H1 (cell line): ENCODE measurements at regions not wholly inside any gene's neighbourhood (a gene's known extent, or its start where the extent isn't known, plus 50 kb on each side); places are given as distances from the start of the nearest gene placed in this dataset.

Experiments
- CTCF ChIA-PET: fragments of 300-600 bp; sonication (Branson Sonifier 250); formaldehyde crosslinking; loops from one replicate; lab custom pipeline; 2021; ENCODE audit not compliant: partially characterized antibody; lab: Charles Lee
- POLR2A ChIA-PET: fragments of 300-600 bp; sonication (Branson Sonifier 250); formaldehyde crosslinking; loops from one replicate; lab custom pipeline; 2021; ENCODE audit warnings: inconsistent platforms; ENCODE audit not compliant: partially characterized antibody; lab: Charles Lee
- DNase-seq, 2 experiments: peaks; one replicate each; pipeline versions ENCODE4 v3.0.0 to v3.0.0-alpha.2; 2010 to 2022; ENCODE audit warnings: low spot score in 2 of 2, low read depth in 1 of 2, mixed read lengths in 1 of 2
- FAIRE-seq: peaks from 2 replicates; lab custom pipeline; 2011; peaks lifted over from hg19 to GRCh38; lab: Jason Lieb, UNC
- H2AFZ ChIP-seq: 2 replicates; pipeline ENCODE4 v1.8.1; 2012; ENCODE audit warnings: low read length, inconsistent platforms
- H2AK5ac ChIP-seq: 2 replicates; pipeline ENCODE4 v1.6.1; 2013; ENCODE audit warnings: low read depth, low read length
- H2BK120ac ChIP-seq: replicated peaks from 2 replicates; pipeline ENCODE3; 2013; ENCODE audit warnings: low read depth, low read length, inconsistent platforms
- H2BK12ac ChIP-seq: 2 replicates; pipeline ENCODE4 v1.6.1; 2013; ENCODE audit warnings: low read depth, low read length
- H2BK15ac ChIP-seq: 2 replicates; pipeline ENCODE4 v1.6.1; 2013; ENCODE audit warnings: low read length
- H2BK20ac ChIP-seq: 2 replicates; pipeline ENCODE4 v1.6.1; 2013; ENCODE audit warnings: low read length
- H2BK5ac ChIP-seq: 2 replicates; pipeline ENCODE4 v1.6.1; 2013; ENCODE audit warnings: low read depth, low read length
- H3K14ac ChIP-seq: 2 replicates; pipeline ENCODE4 v1.6.1; 2013; ENCODE audit warnings: inconsistent platforms; ENCODE audit not compliant: insufficient read length
- H3K18ac ChIP-seq: 2 replicates; pipeline ENCODE4 v1.6.1; 2013; ENCODE audit warnings: low read length; ENCODE audit errors: extremely low read depth
- H3K23ac ChIP-seq: 2 replicates; pipeline ENCODE4 v1.6.1; 2013; ENCODE audit warnings: inconsistent platforms; ENCODE audit not compliant: insufficient read length
- H3K23me2 ChIP-seq: 2 replicates; pipeline ENCODE4 v1.6.1; 2013; ENCODE audit warnings: low read depth, low read length
- H3K27ac ChIP-seq: 2 replicates; pipeline ENCODE4 v1.6.1; 2011; ENCODE audit warnings: low read depth, low read length, inconsistent platforms
- H3K27me3 ChIP-seq, 4 experiments: replicated peaks in 1 of 4; 1 replicate in 1 of 4; 2 replicates in 3 of 4; pipeline versions ENCODE4 v1.6.1 to v1.8.1; 2011 to 2013; ENCODE audit warnings: low read length in 3 of 4, mild to moderate bottlenecking in 3 of 4, inconsistent platforms in 2 of 4, mixed read lengths in 2 of 4, moderate library complexity in 1 of 4; ENCODE audit not compliant: control insufficient read depth in 3 of 4, insufficient read depth in 3 of 4; ENCODE audit errors: extremely low read depth in 1 of 4
- H3K36me3 ChIP-seq, 4 experiments: 2 replicates each; pipeline versions ENCODE4 v1.6.1 to v1.8.1; 2011 to 2013; ENCODE audit warnings: mild to moderate bottlenecking in 4 of 4, low read length in 3 of 4, moderate library complexity in 2 of 4, control low read depth in 1 of 4, inconsistent platforms in 1 of 4; ENCODE audit not compliant: insufficient read depth in 4 of 4, control insufficient read depth in 2 of 4
- H3K4ac ChIP-seq: replicated peaks from 2 replicates; pipeline ENCODE3; 2013; ENCODE audit warnings: low read length, low read depth, mixed read lengths, inconsistent platforms; ENCODE audit not compliant: insufficient read length
- H3K4me1 ChIP-seq, 4 experiments: replicated peaks in 1 of 4; 1 replicate in 1 of 4; 2 replicates in 3 of 4; pipeline versions ENCODE4 v1.6.1 to v1.8.1; 2011 to 2013; ENCODE audit warnings: low read length in 3 of 4, inconsistent platforms in 2 of 4, mixed read lengths in 1 of 4; ENCODE audit not compliant: insufficient read depth in 4 of 4, control insufficient read depth in 3 of 4
- H3K4me2 ChIP-seq, 2 experiments: 2 replicates each; pipeline versions ENCODE4 v1.6.1 to v1.8.1; 2011 to 2013; ENCODE audit warnings: low read depth in 2 of 2, low read length in 2 of 2, control low read depth in 1 of 2, inconsistent platforms in 1 of 2, mild to moderate bottlenecking in 1 of 2; ENCODE audit not compliant: insufficient read depth in 1 of 2
- H3K4me3 ChIP-seq, 4 experiments: fragments of 200-600, 300-600 bp in 1 of 4; sonication (generic), shearing (Covaris generic), sonication (Bioruptor Twin) in 1 of 4; 2 replicates each; pipeline versions ENCODE4 v1.5.1 to v1.8.1; 2011 to 2016; ENCODE audit warnings: low read length in 4 of 4, low read depth in 3 of 4, control low read depth in 2 of 4, inconsistent platforms in 2 of 4, mild to moderate bottlenecking in 2 of 4, mixed read lengths in 1 of 4, moderate library complexity in 1 of 4; ENCODE audit not compliant: insufficient read depth in 2 of 4; ENCODE audit errors: extremely low read depth in 1 of 4
- H3K56ac ChIP-seq: replicated peaks from 2 replicates; pipeline ENCODE3; 2013; ENCODE audit warnings: low read depth, mild to moderate bottlenecking, mixed read lengths, low read length, inconsistent platforms; ENCODE audit not compliant: insufficient read length
- H3K79me1 ChIP-seq: 2 replicates; pipeline ENCODE4 v1.6.1; 2013; ENCODE audit warnings: low read depth, low read length, control low read depth
- H3K79me2 ChIP-seq, 2 experiments: 2 replicates each; pipeline versions ENCODE4 v1.6.1 to v1.8.1; 2012 to 2013; ENCODE audit warnings: low read length in 2 of 2, mild to moderate bottlenecking in 2 of 2, inconsistent platforms in 1 of 2; ENCODE audit not compliant: insufficient read depth in 2 of 2, control insufficient read depth in 1 of 2
- H3K9ac ChIP-seq, 4 experiments: replicated peaks in 1 of 4; 1 replicate in 1 of 4; 2 replicates in 3 of 4; pipeline versions ENCODE4 v1.6.1 to v1.8.1; 2011 to 2013; ENCODE audit warnings: low read depth in 3 of 4, low read length in 3 of 4, control low read depth in 2 of 4, mild to moderate bottlenecking in 2 of 4, moderate library complexity in 2 of 4, inconsistent platforms in 1 of 4; ENCODE audit errors: extremely low read depth in 1 of 4
- H3K9me3 ChIP-seq, 2 experiments: 2 replicates each; pipeline versions ENCODE4 v1.6.1 to v1.8.1; 2012 to 2013; ENCODE audit warnings: mild to moderate bottlenecking in 2 of 2, moderate library complexity in 2 of 2, control low read depth in 1 of 2, inconsistent platforms in 1 of 2, low read depth in 1 of 2, low read length in 1 of 2, mixed read lengths in 1 of 2; ENCODE audit not compliant: insufficient read depth in 2 of 2
- H4K20me1 ChIP-seq, 2 experiments: replicated peaks in 1 of 2; 2 replicates each; pipeline versions ENCODE3 to v1.8.1; 2011 to 2013; ENCODE audit warnings: inconsistent platforms in 2 of 2, low read length in 2 of 2, mild to moderate bottlenecking in 1 of 2; ENCODE audit not compliant: insufficient read depth in 2 of 2, control insufficient read depth in 1 of 2
- H4K5ac ChIP-seq: 2 replicates; pipeline ENCODE4 v1.6.1; 2013; ENCODE audit warnings: low read length, low read depth, mixed read lengths, inconsistent platforms; ENCODE audit not compliant: insufficient read length
- H4K8ac ChIP-seq: 2 replicates; pipeline ENCODE4 v1.8.0; 2013; ENCODE audit warnings: mild to moderate bottlenecking, moderate library complexity, low read length, inconsistent platforms; ENCODE audit not compliant: insufficient read depth; ENCODE audit errors: extremely low read depth
- H4K91ac ChIP-seq: replicated peaks from 2 replicates; pipeline ENCODE3; 2013; ENCODE audit warnings: low read length, mixed read lengths, inconsistent platforms; ENCODE audit not compliant: insufficient read length
- ASH2L ChIP-seq: fragments of 200-600, 300-600 bp; sonication (generic); IDR thresholded peaks from one replicate; pipeline ENCODE4 v1.7.1; 2017; ENCODE audit warnings: low read length
- BACH1 ChIP-seq: IDR thresholded peaks from 2 replicates; pipeline ENCODE4 v1.6.1; 2012; ENCODE audit warnings: low read length, improper control_type of control experiment
- EP300 ChIP-seq, 2 experiments: IDR thresholded peaks; 1 replicate in 1 of 2; 2 replicates in 1 of 2; pipeline ENCODE4 v1.6.1; 2011 to 2012; ENCODE audit warnings: low read depth in 2 of 2, low read length in 2 of 2, mild to moderate bottlenecking in 2 of 2, borderline replicate concordance in 1 of 2, inconsistent platforms in 1 of 2, moderate library complexity in 1 of 2
- NRF1 ChIP-seq: IDR thresholded peaks from 2 replicates; pipeline ENCODE4 v1.6.1; 2011; ENCODE audit warnings: mild to moderate bottlenecking, low read depth, low read length, improper control_type of control experiment
- RXRA ChIP-seq: IDR thresholded peaks from 2 replicates; pipeline ENCODE4 v1.6.1; 2011; ENCODE audit warnings: low read depth, mild to moderate bottlenecking, low read length, moderate library complexity; ENCODE audit not compliant: insufficient read depth
- SUZ12 ChIP-seq: fragments of 200-600 bp; sonication (generic); IDR thresholded peaks from 2 replicates; pipeline ENCODE4 v1.6.1; 2012; ENCODE audit warnings: mild to moderate bottlenecking, inconsistent platforms, low read length, moderate library complexity, mixed read lengths
- whole genome bisulfite sequencing, 2 experiments: shearing (Covaris generic) in 1 of 2; methylation state at CpG; one replicate each; pipeline versions ENCODE4 v1.1.6 to v1.1.7; 2013 to 2015; ENCODE audit warnings: low lambda C conversion rate in 2 of 2, mixed read lengths in 2 of 2, inconsistent platforms in 1 of 2, low coverage in 1 of 2, missing lambda C conversion rate in 1 of 2; ENCODE audit not compliant: insufficient replicate concordance in 2 of 2, insufficient coverage in 1 of 2, insufficient read length in 1 of 2; ENCODE audit errors: extremely low coverage in 1 of 2, missing lambda C conversion rate in 1 of 2; 5-methylcytosine and 5-hydroxymethylcytosine counted together
- TF ChIP-seq, protein P1 (sequence below): IDR thresholded peaks from 2 replicates; pipeline ENCODE4 v1.6.1; 2011; ENCODE audit warnings: low read depth, mild to moderate bottlenecking, low read length; ENCODE audit not compliant: insufficient read depth

DNA sequence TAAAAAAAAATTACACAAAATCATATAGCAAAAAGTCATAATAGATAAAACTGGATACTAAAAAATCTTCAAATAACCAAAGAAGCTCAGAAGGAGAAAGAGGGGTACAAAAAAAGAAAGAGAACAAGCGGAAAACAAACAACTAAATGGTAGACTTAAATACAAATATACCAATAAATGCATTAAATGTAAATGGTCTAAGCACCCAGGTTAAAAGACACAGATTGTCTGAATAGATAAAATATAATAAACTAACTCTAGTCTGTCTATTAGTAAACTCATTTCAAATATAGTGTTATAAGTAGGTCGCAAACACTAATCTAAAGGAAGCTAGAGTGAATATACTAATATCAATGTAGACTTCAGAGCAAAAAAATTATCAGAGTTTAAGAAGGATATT is 357.4 kb downstream of the METTL4 start:
- FAIRE-seq: no peak
- no peak for DNase-seq
- H2BK20ac ChIP-seq: no peak overlapping the region
- no peaks in the 10 kb centered on the region for H3K36me3 ChIP-seq
- H4K91ac ChIP-seq: no peak overlapping the region
- ChIA-PET POLR2A (no interaction called here), CTCF (no interaction called here)
- H3K23me2 ChIP-seq: no peaks in the 10 kb centered on the region
- no peak overlapping the region for H3K23ac ChIP-seq
- WGBS, 2 experiments: 88% methylated on average over 2 of the region's 2 CpGs; no CpG with 5 or more reads in 1 of the 2 experiments
- no peak overlapping the region for H4K5ac ChIP-seq
- H3K79me1 ChIP-seq: no peaks in the 10 kb centered on the region
- H2AK5ac ChIP-seq: no peak overlapping the region
- H2BK12ac ChIP-seq: no peak overlapping the region
- no peaks in the 10 kb centered on the region for H3K4me1 ChIP-seq
- no peak overlapping the region for H3K9ac ChIP-seq
- H3K27me3 ChIP-seq: no peaks in the 10 kb centered on the region
- no peaks in the 10 kb centered on the region for H3K79me2 ChIP-seq
- H3K56ac ChIP-seq: no peak overlapping the region
- H3K4ac ChIP-seq: no peak overlapping the region
- H3K4me2 ChIP-seq: no peak overlapping the region
- H2BK120ac ChIP-seq: no peak overlapping the region
- no peak overlapping the region for H2BK5ac ChIP-seq
- no peak overlapping the region for H2BK15ac ChIP-seq
- H3K4me3 ChIP-seq: no peak overlapping the region
- H3K9me3 ChIP-seq: no peaks in the 10 kb centered on the region
- H4K8ac ChIP-seq: no peak overlapping the region
- TF ChIP-seq BACH1 (no peak), ASH2L (no peak), RXRA (no peak), SUZ12 (no peak), NRF1 (no peak), EP300 (IDR thresholded peaks at IDR 0.05; ENCODE audit: borderline replicate concordance in 1 of 2, low read depth in 2 of 2, low read length in 2 of 2) (no peak)
- TF ChIP-seq, protein P1, sequence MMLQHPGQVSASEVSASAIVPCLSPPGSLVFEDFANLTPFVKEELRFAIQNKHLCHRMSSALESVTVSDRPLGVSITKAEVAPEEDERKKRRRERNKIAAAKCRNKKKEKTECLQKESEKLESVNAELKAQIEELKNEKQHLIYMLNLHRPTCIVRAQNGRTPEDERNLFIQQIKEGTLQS: no peak
- no peak overlapping the region for H2AFZ ChIP-seq
- H3K14ac ChIP-seq: no peak overlapping the region
- H3K27ac ChIP-seq: no peak overlapping the region
- H4K20me1 ChIP-seq: no peaks in the 10 kb centered on the region
- H3K18ac ChIP-seq: no peak overlapping the region
